Ovary (tissue), 3 donors: ENCODE measurements at regions not wholly inside any gene's neighbourhood (a gene's known extent, or its start where the extent isn't known, plus 50 kb on each side); places are given as distances from the start of the nearest gene placed in this dataset.

Source experiments
- EP300 ChIP-seq: sonication (generic); formaldehyde crosslinking; IDR thresholded peaks from one replicate; pipeline ENCODE4 v1.6.1; 2017; ENCODE audit warnings: antibody characterized with exemption
- POLR2A ChIP-seq: fragments of 450-650 bp; IDR thresholded peaks from one replicate; pipeline ENCODE4 v1.6.1; 2017; ENCODE audit warnings: antibody characterized with exemption, mild to moderate bottlenecking, moderate library complexity
- TF ChIP-seq, protein P1 (sequence below), 3 donors: fragments of 450-650 bp in 2 of 3; fragments of 200-600 bp in 1 of 3; IDR thresholded peaks; one replicate each; pipeline versions ENCODE4 v1.5.1 to v1.8.0; 2016 to 2022; ENCODE audit warnings: antibody characterized with exemption in 3 of 3, mild to moderate bottlenecking in 1 of 3
- donor health status: DM: no; HTN: no; CAD: no.

DNA sequence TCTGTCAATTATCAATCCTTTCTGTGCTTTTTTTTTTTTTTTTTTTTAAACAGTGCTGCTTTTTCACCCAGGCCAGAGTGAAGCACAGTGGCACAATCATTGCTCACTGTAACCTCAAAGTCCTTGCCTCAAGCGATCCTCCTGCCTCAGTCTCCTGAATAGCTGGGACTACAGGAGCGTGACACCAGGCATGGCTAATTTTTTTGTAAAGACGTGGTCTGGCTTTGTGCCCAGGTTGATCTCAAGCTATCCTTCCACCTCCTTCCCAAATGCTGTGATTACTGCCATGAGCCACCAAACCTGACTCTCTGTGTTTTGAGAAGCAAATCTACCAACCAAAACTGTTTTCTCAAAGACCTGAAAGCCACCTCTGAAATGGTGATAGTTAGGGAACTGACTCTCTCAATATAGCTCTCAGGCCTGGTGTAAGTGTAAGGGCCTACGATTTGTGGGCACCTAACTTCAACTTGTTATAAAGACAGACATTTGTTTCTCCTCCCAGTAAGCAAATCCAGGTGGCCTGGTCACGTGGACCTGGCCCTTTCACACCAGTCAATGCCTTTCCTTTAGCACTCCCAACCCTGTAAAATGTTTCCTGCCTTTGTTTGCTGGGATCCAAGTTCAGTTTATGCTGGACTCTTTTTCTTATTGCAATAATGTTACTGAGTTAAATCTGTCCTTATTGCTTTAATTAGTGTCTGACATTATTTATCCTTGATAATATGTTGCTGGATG is 2015.9 kb downstream of the PCDH7 start:
- TF ChIP-seq, protein P1, sequence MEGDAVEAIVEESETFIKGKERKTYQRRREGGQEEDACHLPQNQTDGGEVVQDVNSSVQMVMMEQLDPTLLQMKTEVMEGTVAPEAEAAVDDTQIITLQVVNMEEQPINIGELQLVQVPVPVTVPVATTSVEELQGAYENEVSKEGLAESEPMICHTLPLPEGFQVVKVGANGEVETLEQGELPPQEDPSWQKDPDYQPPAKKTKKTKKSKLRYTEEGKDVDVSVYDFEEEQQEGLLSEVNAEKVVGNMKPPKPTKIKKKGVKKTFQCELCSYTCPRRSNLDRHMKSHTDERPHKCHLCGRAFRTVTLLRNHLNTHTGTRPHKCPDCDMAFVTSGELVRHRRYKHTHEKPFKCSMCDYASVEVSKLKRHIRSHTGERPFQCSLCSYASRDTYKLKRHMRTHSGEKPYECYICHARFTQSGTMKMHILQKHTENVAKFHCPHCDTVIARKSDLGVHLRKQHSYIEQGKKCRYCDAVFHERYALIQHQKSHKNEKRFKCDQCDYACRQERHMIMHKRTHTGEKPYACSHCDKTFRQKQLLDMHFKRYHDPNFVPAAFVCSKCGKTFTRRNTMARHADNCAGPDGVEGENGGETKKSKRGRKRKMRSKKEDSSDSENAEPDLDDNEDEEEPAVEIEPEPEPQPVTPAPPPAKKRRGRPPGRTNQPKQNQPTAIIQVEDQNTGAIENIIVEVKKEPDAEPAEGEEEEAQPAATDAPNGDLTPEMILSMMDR (IDR thresholded peaks at IDR 0.05): no peak
- TF ChIP-seq POLR2A: no peak
- no peak for TF ChIP-seq EP300
